ENCODE measurements at regions not wholly inside any gene's neighbourhood (a gene's known extent, or its start where the extent isn't known, plus 50 kb on each side); places are given as distances from the start of the nearest gene placed in this dataset.

DNA sequence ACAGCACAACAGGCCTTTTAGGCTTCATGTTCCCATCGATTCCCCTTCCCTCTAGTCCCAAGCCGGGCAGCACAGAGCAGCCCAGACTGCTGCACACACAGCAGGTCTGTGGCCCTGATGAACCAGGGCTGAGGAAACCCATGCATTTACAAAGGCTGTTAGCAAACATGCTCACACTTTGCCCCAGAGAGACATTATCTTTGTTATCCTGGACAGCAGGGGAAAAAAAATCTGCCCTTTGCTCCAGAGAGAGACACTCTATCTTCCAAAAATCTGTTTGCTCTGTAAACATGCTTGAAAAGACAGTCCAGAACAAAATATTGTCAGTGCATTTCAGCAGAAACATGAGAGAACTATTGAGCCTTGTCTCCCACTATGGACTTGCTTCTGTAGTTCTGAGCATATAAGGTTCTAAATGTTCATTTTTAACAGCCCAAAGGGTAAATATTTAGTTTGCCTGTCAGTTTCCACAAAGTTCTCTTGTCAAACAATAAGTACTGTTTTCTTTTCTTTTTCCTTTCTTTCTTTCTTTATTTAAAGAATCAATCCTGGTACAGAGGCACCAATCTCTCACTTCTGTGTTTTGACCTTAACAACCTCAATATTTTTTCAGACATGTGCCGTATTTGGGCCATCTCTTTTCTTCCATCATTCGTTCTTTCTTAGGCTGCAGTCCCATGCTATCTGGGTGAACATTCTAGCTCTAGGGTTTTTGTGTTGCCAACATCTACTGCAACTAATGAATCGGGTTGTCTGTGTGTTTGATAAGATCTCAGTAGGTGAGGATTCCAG lies 468.0 kb downstream of the EPM2A start:
- TF ChIP-seq EZH2 (IDR thresholded peaks at IDR 0.05; ENCODE audit: borderline replicate concordance, low read depth, low read length, poor library complexity, severe bottlenecking) = no peak
- TF ChIP-seq, protein P1, sequence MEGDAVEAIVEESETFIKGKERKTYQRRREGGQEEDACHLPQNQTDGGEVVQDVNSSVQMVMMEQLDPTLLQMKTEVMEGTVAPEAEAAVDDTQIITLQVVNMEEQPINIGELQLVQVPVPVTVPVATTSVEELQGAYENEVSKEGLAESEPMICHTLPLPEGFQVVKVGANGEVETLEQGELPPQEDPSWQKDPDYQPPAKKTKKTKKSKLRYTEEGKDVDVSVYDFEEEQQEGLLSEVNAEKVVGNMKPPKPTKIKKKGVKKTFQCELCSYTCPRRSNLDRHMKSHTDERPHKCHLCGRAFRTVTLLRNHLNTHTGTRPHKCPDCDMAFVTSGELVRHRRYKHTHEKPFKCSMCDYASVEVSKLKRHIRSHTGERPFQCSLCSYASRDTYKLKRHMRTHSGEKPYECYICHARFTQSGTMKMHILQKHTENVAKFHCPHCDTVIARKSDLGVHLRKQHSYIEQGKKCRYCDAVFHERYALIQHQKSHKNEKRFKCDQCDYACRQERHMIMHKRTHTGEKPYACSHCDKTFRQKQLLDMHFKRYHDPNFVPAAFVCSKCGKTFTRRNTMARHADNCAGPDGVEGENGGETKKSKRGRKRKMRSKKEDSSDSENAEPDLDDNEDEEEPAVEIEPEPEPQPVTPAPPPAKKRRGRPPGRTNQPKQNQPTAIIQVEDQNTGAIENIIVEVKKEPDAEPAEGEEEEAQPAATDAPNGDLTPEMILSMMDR (conservative IDR thresholded peaks at IDR 0.05; ENCODE audit: low read depth, low read length) = no peak
